Right lobe of liver (tissue), 6 donors: ENCODE measurements at regions not wholly inside any gene's neighbourhood (a gene's known extent, or its start where the extent isn't known, plus 50 kb on each side); places are given as distances from the start of the nearest gene placed in this dataset.

Experiments used
- ATAC-seq, 4 donors: fragments of 200-7000 bp; cut with Tn5 transposase; one replicate each; pipeline ENCODE4 v1.9.1; 2020; ENCODE audit warnings: mild to moderate bottlenecking in 4 of 4, moderate library complexity in 4 of 4
- DNase-seq, 3 donors: peaks; one replicate each; pipeline ENCODE4 v3.0.0-alpha.2; 2020
- H3K27ac ChIP-seq, 3 donors: fragments of 200-600 bp; one replicate each; pipeline ENCODE4 v1.8.0; 2022
- H3K27me3 ChIP-seq, 2 donors: fragments of 200-600 bp; one replicate each; pipeline ENCODE4 v1.8.0; 2022
- H3K36me3 ChIP-seq, 4 donors: fragments of 200-600 bp; sonication (generic) in 1 of 4; one replicate each; pipeline versions ENCODE4 v1.5.1 to v1.8.0; 2017 to 2022; ENCODE audit warnings: control low read depth in 1 of 4
- H3K4me1 ChIP-seq, 4 donors: fragments of 200-600 bp; sonication (generic) in 1 of 4; one replicate each; pipeline versions ENCODE4 v1.5.1 to v1.8.0; 2017 to 2022; ENCODE audit warnings: control low read depth in 1 of 4
- H3K4me3 ChIP-seq, 3 donors: fragments of 200-600 bp; one replicate each; pipeline ENCODE4 v1.8.0; 2022
- H3K9me3 ChIP-seq, 4 donors: fragments of 200-600 bp; sonication (generic) in 1 of 4; one replicate each; pipeline versions ENCODE4 v1.5.1 to v1.8.0; 2017 to 2022; ENCODE audit warnings: control low read depth in 1 of 4
- POLR2A ChIP-seq: fragments of 450-650 bp; IDR thresholded peaks from one replicate; pipeline ENCODE4 v1.6.1; 2017; ENCODE audit warnings: antibody characterized with exemption, mild to moderate bottlenecking
- WGBS: methylation state at CpG from one replicate; pipeline ENCODE4 v1.1.6; 2018; ENCODE audit warnings: low coverage, low lambda C conversion rate; ENCODE audit not compliant: insufficient coverage; ENCODE audit errors: missing lambda C conversion rate; 5-methylcytosine and 5-hydroxymethylcytosine counted together
- intact Hi-C, 2 donors: fragments of 100-400 bp; cut with DNase I; formaldehyde crosslinking; loops; one replicate each; pipeline versions ENCODE4 v1.11.2 to v1.14.1; 2022
- TF ChIP-seq, protein P1 (sequence below), 4 donors: fragments of 200-600 bp in 3 of 4; fragments of 450-650 bp in 1 of 4; IDR thresholded peaks; one replicate each; pipeline versions ENCODE4 v1.5.1 to v1.8.0; 2016 to 2022; ENCODE audit warnings: antibody characterized with exemption in 4 of 4, mild to moderate bottlenecking in 2 of 4
- donor health status: DM: no; HTN: yes; CAD: no.
- donor health status: DM: no; HTN: no; CAD: no.
- donor health status: DM: no; HTN: no; CAD: no.
- donor health status: DM: no; HTN: yes; CAD: no.
- donor health status: DM: no; HTN: yes; CAD: no.

DNA sequence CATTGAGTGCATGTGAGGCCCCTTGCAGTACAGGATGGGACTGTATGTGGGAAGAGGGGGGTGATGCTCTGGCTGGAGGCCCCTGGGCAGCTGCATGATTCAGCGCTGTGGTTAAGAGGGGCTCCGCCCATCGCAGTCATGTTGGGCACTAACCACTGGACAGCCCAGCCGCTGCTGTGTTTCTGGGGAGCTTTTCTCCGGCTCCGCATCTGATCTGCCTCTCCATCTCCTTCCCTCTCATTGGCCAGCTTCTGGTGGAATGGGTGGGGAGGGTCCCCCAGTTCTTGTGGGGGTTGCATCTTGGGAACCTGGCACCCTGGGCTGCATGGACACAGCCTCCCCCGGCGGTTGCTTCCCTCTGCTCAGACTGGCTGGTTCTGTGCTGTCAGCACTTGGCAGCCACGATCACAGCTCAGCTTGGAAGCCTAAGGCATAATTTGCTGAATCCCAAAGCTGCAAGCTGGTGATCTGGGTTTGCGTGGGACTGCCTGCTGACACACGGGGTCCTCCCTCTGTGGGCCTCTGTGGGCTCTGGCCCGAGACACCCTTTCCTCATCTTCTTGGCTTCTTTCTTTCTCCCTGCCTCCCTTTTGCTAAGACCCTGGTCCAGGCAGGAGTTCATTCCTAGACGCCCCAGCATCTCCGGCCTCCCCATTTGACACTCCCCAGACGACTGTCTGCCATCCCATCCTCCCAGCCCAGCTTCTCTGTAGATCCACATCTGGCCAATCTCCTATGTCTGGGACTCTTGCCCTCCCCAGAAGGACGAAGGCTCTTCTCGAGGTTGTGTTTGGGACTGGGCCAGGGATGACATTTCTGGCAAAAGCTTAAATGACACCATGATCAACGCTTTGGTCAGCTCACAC lies 168.3 kb downstream of the SEC14L1 start:
- H3K27me3 ChIP-seq: no peaks in the 10 kb centered on the region
- no peak overlapping the region for H3K27ac ChIP-seq
- WGBS: 44% methylated on average over 9 of the region's 18 CpGs
- peaks cover 0 to 66% (median 38%) of the 10 kb centered on the region in 4 donors for H3K4me1 ChIP-seq
- H3K36me3 ChIP-seq: no peaks in the 10 kb centered on the region
- no peak overlapping the region for H3K4me3 ChIP-seq
- no peaks in the 10 kb centered on the region for H3K9me3 ChIP-seq
- TF ChIP-seq, protein P1, sequence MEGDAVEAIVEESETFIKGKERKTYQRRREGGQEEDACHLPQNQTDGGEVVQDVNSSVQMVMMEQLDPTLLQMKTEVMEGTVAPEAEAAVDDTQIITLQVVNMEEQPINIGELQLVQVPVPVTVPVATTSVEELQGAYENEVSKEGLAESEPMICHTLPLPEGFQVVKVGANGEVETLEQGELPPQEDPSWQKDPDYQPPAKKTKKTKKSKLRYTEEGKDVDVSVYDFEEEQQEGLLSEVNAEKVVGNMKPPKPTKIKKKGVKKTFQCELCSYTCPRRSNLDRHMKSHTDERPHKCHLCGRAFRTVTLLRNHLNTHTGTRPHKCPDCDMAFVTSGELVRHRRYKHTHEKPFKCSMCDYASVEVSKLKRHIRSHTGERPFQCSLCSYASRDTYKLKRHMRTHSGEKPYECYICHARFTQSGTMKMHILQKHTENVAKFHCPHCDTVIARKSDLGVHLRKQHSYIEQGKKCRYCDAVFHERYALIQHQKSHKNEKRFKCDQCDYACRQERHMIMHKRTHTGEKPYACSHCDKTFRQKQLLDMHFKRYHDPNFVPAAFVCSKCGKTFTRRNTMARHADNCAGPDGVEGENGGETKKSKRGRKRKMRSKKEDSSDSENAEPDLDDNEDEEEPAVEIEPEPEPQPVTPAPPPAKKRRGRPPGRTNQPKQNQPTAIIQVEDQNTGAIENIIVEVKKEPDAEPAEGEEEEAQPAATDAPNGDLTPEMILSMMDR (IDR thresholded peaks at IDR 0.05): no peak
- no peak for TF ChIP-seq POLR2A
- ATAC-seq (no peak), DNase-seq (peak in 1 of 3 donors; percentile 33)
- intact Hi-C loops: no loop called here

DNA sequence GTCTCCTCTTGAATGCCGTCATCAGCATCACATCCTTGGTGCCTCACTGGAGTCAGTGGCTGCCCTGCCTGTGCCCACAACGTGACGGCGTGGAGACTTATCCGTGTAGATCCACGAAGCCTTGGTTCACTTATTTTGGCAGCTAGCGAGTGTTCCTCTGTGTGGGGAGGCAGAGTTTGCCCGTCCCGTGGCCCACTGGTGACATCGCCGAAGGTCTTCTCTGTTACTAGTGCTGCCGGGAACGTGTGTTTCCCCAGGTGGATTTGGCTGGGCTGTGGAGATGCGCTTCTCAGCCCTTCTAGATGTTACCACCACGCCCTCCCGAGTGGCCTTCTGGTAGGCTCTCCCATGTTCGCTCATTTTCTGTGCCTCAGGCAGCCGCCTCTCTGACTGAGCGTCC lies 169.6 kb downstream of the SEC14L1 start:
- WGBS: 81% methylated on average over 3 of the region's 19 CpGs
- peaks cover 0 to 66% (median 38%) of the 10 kb centered on the region in 4 donors for H3K4me1 ChIP-seq
- intact Hi-C loops: no loop called here

DNA sequence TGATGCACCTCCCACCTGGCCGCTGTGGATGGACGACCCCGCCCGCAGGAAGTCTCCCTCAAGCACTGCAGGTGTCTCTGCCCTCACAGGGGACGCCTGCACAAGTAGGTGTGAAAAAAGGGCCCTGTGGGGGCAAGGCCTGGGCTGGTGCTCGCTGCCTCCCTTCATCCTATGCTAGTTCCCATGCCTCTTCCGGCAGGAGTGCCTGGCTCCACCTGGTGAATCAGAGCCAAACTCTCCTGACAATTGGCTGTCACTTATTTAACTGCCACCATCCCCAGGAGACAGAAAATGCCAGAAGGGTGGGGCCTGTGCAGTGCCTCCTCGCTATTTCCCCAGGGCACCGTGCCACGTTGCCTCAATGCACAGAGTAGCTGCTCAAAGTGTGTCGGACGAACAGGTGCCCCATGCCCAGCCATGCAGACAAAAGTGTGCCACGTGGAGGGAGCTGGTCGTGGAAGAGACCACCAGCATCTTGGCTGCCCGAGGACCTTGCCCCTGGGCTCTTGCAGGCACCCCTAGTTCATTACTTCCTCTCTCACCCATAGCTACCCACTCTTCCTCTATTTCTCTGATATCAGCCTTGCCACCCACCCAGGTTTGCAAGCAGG lies 170.7 kb downstream of the SEC14L1 start:
- peaks cover 0 to 68% (median 43%) of the 10 kb centered on the region in 4 donors for H3K4me1 ChIP-seq
- no peaks in the 10 kb centered on the region for H3K27me3 ChIP-seq
- DNase-seq: peak in 2 of 3 donors; percentile 42 to 45
- intact Hi-C loops: no loop called here
- no peaks in the 10 kb centered on the region for H3K36me3 ChIP-seq
- TF ChIP-seq, protein P1 (IDR thresholded peaks at IDR 0.05): no peak
- TF ChIP-seq POLR2A: no peak
- no peaks in the 10 kb centered on the region for H3K9me3 ChIP-seq
- H3K4me3 ChIP-seq: no peak overlapping the region
- WGBS: 80% methylated on average over 2 of the region's 15 CpGs
- no peak for ATAC-seq
- H3K27ac ChIP-seq: peak overlapping the region in 1 of 3 donors; percentile 29

More for the DNA sequence above, 169.6 kb downstream of the SEC14L1 start:
- Histone ChIP-seq H3K27ac (no peak overlapping the region), H3K36me3 (no peaks in the 10 kb centered on the region), H3K4me3 (no peak overlapping the region), H3K9me3 (no peaks in the 10 kb centered on the region), H3K27me3 (no peaks in the 10 kb centered on the region)
- DNase-seq: peak in 1 of 3 donors; percentile 40
- TF ChIP-seq POLR2A: no peak
- TF ChIP-seq, protein P1 (IDR thresholded peaks at IDR 0.05): no peak
- no peak for ATAC-seq

DNA sequence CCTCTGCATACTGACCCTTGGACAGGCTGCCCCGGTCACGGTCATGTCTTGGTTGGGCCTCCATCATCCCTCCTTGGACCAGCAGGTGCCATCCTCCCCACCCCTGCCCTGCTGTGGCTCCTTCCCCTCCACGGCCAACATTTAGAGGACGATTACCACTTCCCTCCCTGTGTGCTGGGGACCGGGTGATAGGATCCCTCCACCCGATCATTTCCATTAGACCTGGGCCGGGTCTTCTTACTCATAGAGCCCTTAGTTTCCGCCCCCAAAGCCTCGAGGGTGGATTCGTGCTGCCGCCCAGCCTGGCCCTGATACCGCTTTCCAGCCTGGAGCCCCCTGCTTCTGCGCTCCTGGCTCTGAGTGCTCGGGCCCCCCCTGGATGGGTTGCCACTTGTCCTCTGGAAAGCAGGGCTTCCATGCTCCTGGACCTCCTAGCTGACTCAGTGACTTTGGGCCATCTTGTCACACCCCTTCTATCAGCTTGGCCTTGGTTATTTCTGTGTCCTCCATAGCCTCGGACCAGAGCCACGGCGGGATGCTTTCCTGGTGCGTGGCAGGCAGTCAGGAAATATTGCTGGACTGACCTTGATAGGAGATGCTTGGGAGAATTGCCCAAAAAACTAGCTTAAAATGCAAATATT lies 171.4 kb downstream of the SEC14L1 start:
- DNase-seq (peak; percentile 17 to 55 (median 52)), ATAC-seq (no peak)
- Histone ChIP-seq H3K27ac (peak overlapping the region in 1 of 3 donors; percentile 84), H3K4me1 (peaks cover 0 to 68% (median 41%) of the 10 kb centered on the region in 4 donors), H3K36me3 (no peaks in the 10 kb centered on the region), H3K4me3 (no peak overlapping the region), H3K27me3 (no peaks in the 10 kb centered on the region), H3K9me3 (no peaks in the 10 kb centered on the region)
- WGBS: 63% methylated on average over 13 of the region's 18 CpGs
- intact Hi-C loops: no loop called here
- TF ChIP-seq, protein P1 (IDR thresholded peaks at IDR 0.05): no peak
- TF ChIP-seq POLR2A: no peak
